Uterus (tissue), 3 donors: ENCODE measurements at regions not wholly inside any gene's neighbourhood (a gene's known extent, or its start where the extent isn't known, plus 50 kb on each side); places are given as distances from the start of the nearest gene placed in this dataset.

Source experiments
- DNase-seq, 2 donors: peaks; one replicate each; pipeline ENCODE4 v3.0.0-alpha.2; 2019 to 2020
- H3K27ac ChIP-seq, 2 donors: fragments of 200-600 bp; sonication (generic); 1 replicate in 1 of 2; 2 replicates in 1 of 2; pipeline ENCODE4 v1.5.1; 2016 to 2018
- H3K27me3 ChIP-seq, 2 donors: fragments of 200-600 bp; sonication (generic); one replicate each; pipeline ENCODE4 v1.5.1; 2018 to 2019; ENCODE audit warnings: control low read depth in 1 of 2
- H3K36me3 ChIP-seq, 2 donors: fragments of 200-600 bp; sonication (generic); one replicate each; pipeline ENCODE4 v1.5.1; 2019; ENCODE audit warnings: control low read depth in 1 of 2
- H3K4me1 ChIP-seq, 2 donors: fragments of 200-600 bp; sonication (generic); one replicate each; pipeline ENCODE4 v1.5.1; 2018 to 2019; ENCODE audit warnings: control low read depth in 1 of 2
- H3K4me3 ChIP-seq, 2 donors: fragments of 200-600 bp; sonication (generic); 1 replicate in 1 of 2; 2 replicates in 1 of 2; pipeline ENCODE4 v1.5.1; 2018 to 2019; ENCODE audit warnings: mild to moderate bottlenecking in 1 of 2
- H3K9me3 ChIP-seq, 2 donors: fragments of 200-600 bp; sonication (generic); one replicate each; pipeline ENCODE4 v1.5.1; 2019; ENCODE audit warnings: control low read depth in 1 of 2
- CTCF ChIP-seq, 4 experiments: fragments of 200-600 bp in 2 of 4; fragments of 450-650 bp in 2 of 4; sonication (generic) in 2 of 4; IDR thresholded peaks; one replicate each; pipeline ENCODE4 v1.5.1; 2016 to 2019; ENCODE audit warnings: antibody characterized with exemption in 4 of 4, mild to moderate bottlenecking in 2 of 4, moderate library complexity in 1 of 4
- POLR2A ChIP-seq, 2 donors: fragments of 450-650 bp; IDR thresholded peaks; one replicate each; pipeline ENCODE4 v1.6.1; 2016; ENCODE audit warnings: antibody characterized with exemption in 2 of 2, mild to moderate bottlenecking in 1 of 2, moderate library complexity in 1 of 2
- intact Hi-C: fragments of 100-400 bp; cut with DNase I; formaldehyde crosslinking; loops from one replicate; pipeline ENCODE4 v1.15.1; 2023; ENCODE audit warnings: low total_unique reads
- donor health status: DM: yes; HTN: yes; CAD: no.

- intact Hi-C loops, result no loop called here
- Histone ChIP-seq H3K36me3 (no peaks in the 10 kb centered on the region), H3K4me1 (no peaks in the 10 kb centered on the region), H3K27me3 (no peaks in the 10 kb centered on the region), H3K27ac (no peak overlapping the region), H3K4me3 (no peak overlapping the region), H3K9me3 (no peaks in the 10 kb centered on the region)
- no peak for DNase-seq
- TF ChIP-seq POLR2A (IDR thresholded peaks at IDR 0.05) (no peak), CTCF (IDR thresholded peaks at IDR 0.05) (no peak)
These were observed 123.6 kb downstream of the NUDT12 start for GRCh38 chr5:103439007-103439406.

GRCh38 chr5:103436656-103437055, 125.9 kb downstream of the NUDT12 start:
- intact Hi-C loops, result no loop called here
- no peaks in the 10 kb centered on the region for H3K4me1 ChIP-seq
- no peak overlapping the region for H3K4me3 ChIP-seq
- no peaks in the 10 kb centered on the region for H3K9me3 ChIP-seq
- no peaks in the 10 kb centered on the region for H3K27me3 ChIP-seq
- TF ChIP-seq POLR2A (IDR thresholded peaks at IDR 0.05) (no peak), CTCF (IDR thresholded peaks at IDR 0.05) (no peak)
- DNase-seq, result no peak
- no peaks in the 10 kb centered on the region for H3K36me3 ChIP-seq
- no peak overlapping the region for H3K27ac ChIP-seq

- H3K4me3 ChIP-seq, result no peak overlapping the region
- H3K36me3 ChIP-seq, result no peaks in the 10 kb centered on the region
- no peaks in the 10 kb centered on the region for H3K4me1 ChIP-seq
- no peak overlapping the region for H3K27ac ChIP-seq
- DNase-seq, result no peak
- no peaks in the 10 kb centered on the region for H3K27me3 ChIP-seq
- intact Hi-C loops, result no loop called here
- no peaks in the 10 kb centered on the region for H3K9me3 ChIP-seq
- TF ChIP-seq POLR2A (IDR thresholded peaks at IDR 0.05) (no peak), CTCF (IDR thresholded peaks at IDR 0.05) (no peak)
These were observed 126.5 kb downstream of the NUDT12 start for GRCh38 chr5:103436112-103436511.

GRCh38 chr5:103435136-103435889, 127.3 kb downstream of the NUDT12 start:
- no peaks in the 10 kb centered on the region for H3K9me3 ChIP-seq
- TF ChIP-seq POLR2A (IDR thresholded peaks at IDR 0.05) (no peak), CTCF (IDR thresholded peaks at IDR 0.05) (no peak)
- intact Hi-C loops, result no loop called here
- H3K27ac ChIP-seq, result no peak overlapping the region
- no peak for DNase-seq
- H3K36me3 ChIP-seq, result no peaks in the 10 kb centered on the region
- no peaks in the 10 kb centered on the region for H3K27me3 ChIP-seq
- H3K4me3 ChIP-seq, result no peak overlapping the region
- H3K4me1 ChIP-seq, result no peaks in the 10 kb centered on the region

- Histone ChIP-seq H3K4me3 (no peak overlapping the region), H3K27me3 (no peaks in the 10 kb centered on the region), H3K4me1 (no peaks in the 10 kb centered on the region), H3K36me3 (no peaks in the 10 kb centered on the region), H3K9me3 (no peaks in the 10 kb centered on the region), H3K27ac (no peak overlapping the region)
- intact Hi-C loops, result no loop called here
- no peak for TF ChIP-seq POLR2A (IDR thresholded peaks at IDR 0.05)
- TF ChIP-seq CTCF (IDR thresholded peaks at IDR 0.05), result no peak
- DNase-seq, result no peak
These were observed 128.5 kb downstream of the NUDT12 start for GRCh38 chr5:103434057-103434456.
